HL-60 (cell line): ENCODE measurements at regions not wholly inside any gene's neighbourhood (a gene's known extent, or its start where the extent isn't known, plus 50 kb on each side); places are given as distances from the start of the nearest gene placed in this dataset.
"Not testable (repeated sequence)": the region's sequence is repeated elsewhere in the genome, so short reads cannot be mapped to it uniquely, and the experiment has no call there.

Experiments used
- DNase-seq, 2 experiments: peaks; one replicate each; pipeline ENCODE4 v3.0.0-alpha.2; 2010 to 2020; ENCODE audit warnings: low read depth in 1 of 2, low spot score in 1 of 2
- H3K27ac ChIP-seq: fragments of 250-450 bp; sonication (Bioruptor Pico); replicated peaks from 2 replicates; pipeline ENCODE4 v1.5.1; 2020; ENCODE audit warnings: mild to moderate bottlenecking, moderate library complexity
- H3K27me3 ChIP-seq: fragments of 250-450 bp; sonication (Bioruptor Pico); 2 replicates; pipeline ENCODE4 v1.5.1; 2021; ENCODE audit warnings: mild to moderate bottlenecking, moderate library complexity; ENCODE audit not compliant: insufficient read depth, poor library complexity, severe bottlenecking
- H3K4me3 ChIP-seq: replicated peaks from 2 replicates; pipeline ENCODE4 v1.5.1; 2011; ENCODE audit warnings: mild to moderate bottlenecking, control low read depth, low read length; ENCODE audit not compliant: insufficient read depth
- CTCF ChIP-seq: IDR thresholded peaks from one replicate; pipeline ENCODE4 v1.5.1; 2011; ENCODE audit warnings: low read length, control low read depth, inconsistent platforms; ENCODE audit not compliant: insufficient read depth
- GABPA ChIP-seq: IDR thresholded peaks from 2 replicates; pipeline ENCODE4 v1.6.1; 2012; ENCODE audit warnings: low read depth
- POLR2AphosphoS5 ChIP-seq: IDR thresholded peaks from 2 replicates; pipeline ENCODE4 v1.6.1; 2012; ENCODE audit warnings: low read depth
- REST ChIP-seq: IDR thresholded peaks from 2 replicates; pipeline ENCODE4 v1.6.1; 2012; ENCODE audit warnings: low read depth; ENCODE audit not compliant: insufficient replicate concordance
- SPI1 ChIP-seq: IDR thresholded peaks from 2 replicates; pipeline ENCODE4 v1.6.1; 2012; ENCODE audit warnings: low read depth, mild to moderate bottlenecking, borderline replicate concordance

- DNase-seq = no peak
- no peak overlapping the region for H3K27ac ChIP-seq
- H3K4me3 ChIP-seq = no peak overlapping the region
- H3K27me3 ChIP-seq = no peaks in the 10 kb centered on the region
- TF ChIP-seq CTCF (no peak), GABPA (no peak), SPI1 (no peak), REST (no peak), POLR2AphosphoS5 (no peak)
Measured at GRCh38 chr3:147297761-147298350, 108.5 kb downstream of the ZIC4 start.

GRCh38 chr3:147287370-147287769 lies 119.0 kb downstream of the ZIC4 start:
- H3K27me3 ChIP-seq, DNase-seq, H3K27ac ChIP-seq, H3K4me3 ChIP-seq: not testable (repeated sequence)

GRCh38 chr3:147269907-147270306 lies 136.4 kb downstream of the ZIC4 start:
- Histone ChIP-seq H3K27ac (no peak overlapping the region), H3K4me3 (no peak overlapping the region), H3K27me3 (peaks cover 2% of the 10 kb centered on the region)
- TF ChIP-seq POLR2AphosphoS5 (no peak), REST (no peak), SPI1 (no peak), GABPA (no peak), CTCF (no peak)
- DNase-seq = no peak

- Histone ChIP-seq H3K27ac (no peak overlapping the region), H3K27me3 (no peaks in the 10 kb centered on the region), H3K4me3 (no peak overlapping the region)
- TF ChIP-seq CTCF = no peak
- TF ChIP-seq REST = no peak
- TF ChIP-seq GABPA = no peak
- TF ChIP-seq POLR2AphosphoS5 = no peak
- TF ChIP-seq SPI1 = no peak
- no peak for DNase-seq
Measured at GRCh38 chr3:147267434-147267833, 138.9 kb downstream of the ZIC4 start.
